PC-9 (cell line): ENCODE measurements at regions not wholly inside any gene's neighbourhood (a gene's known extent, or its start where the extent isn't known, plus 50 kb on each side); places are given as distances from the start of the nearest gene placed in this dataset.

Experiments used
- BruUV-seq: library from RNA; stranded (reverse); fragments of 400-500 nt; replicated peaks from 2 replicates; lab custom pipeline; 2021; lab: Mats Ljungman, UMichigan
- CTCF ChIA-PET: fragments of 300-600 bp; sonication (Branson Sonifier 250); formaldehyde crosslinking; loops from one replicate; lab custom pipeline; 2022; ENCODE audit warnings: antibody characterized with exemption; lab: Charles Lee
- POLR2A ChIA-PET: fragments of 300-600 bp; sonication (Branson Sonifier 250); formaldehyde crosslinking; loops from one replicate; lab custom pipeline; 2022; ENCODE audit warnings: antibody characterized with exemption; ENCODE audit not compliant: unreplicated experiment; lab: Charles Lee
- DNase-seq, 2 experiments: peaks; one replicate each; pipeline versions ENCODE4 v3.0.0 to v3.0.0-alpha.2; 2015 to 2022; ENCODE audit warnings: mixed read lengths in 1 of 2
- H2AFZ ChIP-seq: fragments of 200-600 bp; sonication (generic); 2 replicates; pipeline ENCODE4 v1.8.1; 2017; ENCODE audit warnings: antibody characterized with exemption
- H3F3A ChIP-seq: fragments of 200-600 bp; sonication (generic); 2 replicates; pipeline ENCODE4 v1.8.1; 2017; ENCODE audit warnings: antibody characterized with exemption, mild to moderate bottlenecking, low read depth; ENCODE audit not compliant: insufficient read depth
- H3K27ac ChIP-seq: fragments of 200-600 bp; sonication (generic); 2 replicates; pipeline ENCODE4 v1.6.1; 2016; ENCODE audit warnings: mixed run types
- H3K27me3 ChIP-seq: fragments of 200-600 bp; sonication (generic); 2 replicates; pipeline ENCODE4 v1.6.1; 2016; ENCODE audit warnings: low read depth, mixed run types; ENCODE audit not compliant: insufficient read depth
- H3K36me3 ChIP-seq: fragments of 200-600 bp; sonication (generic); 2 replicates; pipeline ENCODE4 v1.6.1; 2016; ENCODE audit warnings: low read depth, mixed run types
- H3K4me1 ChIP-seq: fragments of 200-600 bp; sonication (generic); replicated peaks from 2 replicates; pipeline ENCODE4 v1.6.1; 2016; ENCODE audit warnings: mixed run types; ENCODE audit not compliant: insufficient read depth
- H3K4me2 ChIP-seq: fragments of 200-600 bp; sonication (generic); 2 replicates; pipeline ENCODE4 v1.6.1; 2017; ENCODE audit warnings: mixed run types
- H3K4me3 ChIP-seq: fragments of 200-600 bp; sonication (generic); 2 replicates; pipeline ENCODE4 v1.6.1; 2016; ENCODE audit warnings: mixed run types
- H3K79me2 ChIP-seq: fragments of 200-600 bp; sonication (generic); 2 replicates; pipeline ENCODE4 v1.6.1; 2017; ENCODE audit warnings: low read depth, mixed run types
- H3K9me2 ChIP-seq: fragments of 200-600 bp; sonication (generic); 2 replicates; pipeline ENCODE4 v1.8.1; 2017; ENCODE audit warnings: mild to moderate bottlenecking; ENCODE audit not compliant: insufficient read depth
- H3K9me3 ChIP-seq: fragments of 200-600 bp; sonication (generic); 2 replicates; pipeline ENCODE4 v1.8.1; 2016; ENCODE audit warnings: low read depth; ENCODE audit not compliant: insufficient read depth
- H4K20me1 ChIP-seq: fragments of 200-600 bp; sonication (generic); 2 replicates; pipeline ENCODE4 v1.8.1; 2017; ENCODE audit not compliant: insufficient read depth
- CTCF ChIP-seq: fragments of 200-600 bp; sonication (generic); conservative IDR thresholded peaks from 2 replicates; pipeline ENCODE4 v1.6.1; 2017; ENCODE audit warnings: mixed run types, antibody characterized with exemption, mild to moderate bottlenecking, moderate library complexity
- EZH2 ChIP-seq: fragments of 200-600 bp; sonication (generic); IDR thresholded peaks from 2 replicates; pipeline ENCODE4 v1.8.0; 2017; ENCODE audit warnings: antibody characterized with exemption, low read depth
- intact Hi-C: fragments of 100-400 bp; cut with micrococcal nuclease; formaldehyde crosslinking; loops from one replicate; pipeline ENCODE4 v1.10.0; 2022; ENCODE audit not compliant: unreplicated experiment

- Histone ChIP-seq H3K9me2 (no peaks in the 10 kb centered on the region), H3K4me1 (no peaks in the 10 kb centered on the region), H3F3A (no peaks in the 10 kb centered on the region), H3K9me3 (peaks cover 9% of the 10 kb centered on the region; the same call in 1 of the 2 replicates), H3K4me3 (no peak overlapping the region), H3K27me3 (no peaks in the 10 kb centered on the region), H3K36me3 (no peaks in the 10 kb centered on the region), H4K20me1 (no peaks in the 10 kb centered on the region), H2AFZ (peak overlapping the region; percentile 56; the same call in 1 of the 2 replicates), H3K27ac (no peak overlapping the region), H3K4me2 (no peak overlapping the region), H3K79me2 (no peaks in the 10 kb centered on the region)
- CTCF ChIA-PET = interaction anchor here (0.5 to 1.6 kb wide), 13 partner anchors 9 to 429 kb away, joined by 3 to 33 read pairs (median 5); no protein-coding TSS in a partner anchor
- no TSS peak for BruUV-seq
- TF ChIP-seq EZH2 (no peak), CTCF (peak; percentile 72)
- POLR2A ChIA-PET = interaction anchor here (0.6 to 0.7 kb wide), 3 partner anchors 10 to 39 kb away, joined by 3 to 5 read pairs (median 3); no protein-coding TSS in a partner anchor
- peak in 1 of 2 experiments; percentile 82 for DNase-seq
- intact Hi-C loops = loop anchor here (1.0 to 5.0 kb wide), 4 partner anchors 172 to 579 kb away; no protein-coding TSS in a partner anchor
These were observed 165.8 kb downstream of the EMP1 start for GRCh38 chr12:13362260-13362841.

- CTCF ChIA-PET = interaction anchor here (0.5 kb wide), 1 partner anchor 14 kb away, joined by 3 read pairs; no protein-coding TSS in a partner anchor
- no peaks in the 10 kb centered on the region for H3K36me3 ChIP-seq
- H3K4me1 ChIP-seq = no peaks in the 10 kb centered on the region
- H3F3A ChIP-seq = no peaks in the 10 kb centered on the region
- no peak overlapping the region for H2AFZ ChIP-seq
- H4K20me1 ChIP-seq = no peaks in the 10 kb centered on the region
- H3K79me2 ChIP-seq = no peaks in the 10 kb centered on the region
- no TSS peak for BruUV-seq
- H3K27me3 ChIP-seq = no peaks in the 10 kb centered on the region
- TF ChIP-seq EZH2 (no peak), CTCF (no peak)
- DNase-seq = no peak
- POLR2A ChIA-PET = no interaction called here
- H3K4me2 ChIP-seq = no peak overlapping the region
- no peak overlapping the region for H3K27ac ChIP-seq
- no peak overlapping the region for H3K4me3 ChIP-seq
- intact Hi-C loops = loop anchor here (2.0 to 5.0 kb wide), 2 partner anchors 337 to 519 kb away; no protein-coding TSS in a partner anchor
- no peaks in the 10 kb centered on the region for H3K9me2 ChIP-seq
- H3K9me3 ChIP-seq = 0 out of 2 replicates have a peak, but pooled peaks cover 9% of the 10 kb centered on the region
These were observed 163.1 kb downstream of the EMP1 start for GRCh38 chr12:13359636-13360035.

GRCh38 chr12:13358391-13358905, 161.9 kb downstream of the EMP1 start:
- H2AFZ ChIP-seq = no peak overlapping the region
- H3K9me3 ChIP-seq = 0 out of 2 replicates have a peak, but pooled peaks cover 9% of the 10 kb centered on the region
- no peak overlapping the region for H3K4me3 ChIP-seq
- POLR2A ChIA-PET = interaction anchor here (0.5 kb wide), 1 partner anchor 593 kb away, joined by 4 read pairs; no protein-coding TSS in a partner anchor
- no peak overlapping the region for H3K4me2 ChIP-seq
- H3F3A ChIP-seq = no peaks in the 10 kb centered on the region
- no peaks in the 10 kb centered on the region for H3K27me3 ChIP-seq
- CTCF ChIA-PET = no interaction called here
- intact Hi-C loops = no loop called here
- DNase-seq = no peak
- no peaks in the 10 kb centered on the region for H4K20me1 ChIP-seq
- H3K27ac ChIP-seq = no peak overlapping the region
- H3K36me3 ChIP-seq = no peaks in the 10 kb centered on the region
- H3K79me2 ChIP-seq = no peaks in the 10 kb centered on the region
- no peak for TF ChIP-seq EZH2
- TF ChIP-seq CTCF = no peak
- H3K4me1 ChIP-seq = no peaks in the 10 kb centered on the region
- no peaks in the 10 kb centered on the region for H3K9me2 ChIP-seq
- no TSS peak for BruUV-seq
